Stimulated activated naive CD4-positive, alpha-beta T cell treated with Interleukin-2 at 50 U/mL for 16 hours (primary cell): ENCODE measurements at regions not wholly inside any gene's neighbourhood (a gene's known extent, or its start where the extent isn't known, plus 50 kb on each side); places are given as distances from the start of the nearest gene placed in this dataset.

Experiments
- DNase-seq: peaks from one replicate; lab custom pipeline; 2025; lab: John Stamatoyannopoulos, UW

- no peak for DNase-seq
Measured at GRCh38 chr14:53214384-53214783, 61.3 kb upstream of the DDHD1 start.

- no peak for DNase-seq
Measured at GRCh38 chr14:53213761-53214160, 60.6 kb upstream of the DDHD1 start.

GRCh38 chr14:53209370-53209769, 56.2 kb upstream of the DDHD1 start:
- DNase-seq: no peak
